Hematopoietic multipotent progenitor cell treated with erythropoietin and hydrocortisone succinate and interleukin-3 and kit ligand, for 17 days (in vitro differentiated cells): ENCODE measurements at regions not wholly inside any gene's neighbourhood (a gene's known extent, or its start where the extent isn't known, plus 50 kb on each side); places are given as distances from the start of the nearest gene placed in this dataset.
"Not testable (repeated sequence)": the region's sequence is repeated elsewhere in the genome, so short reads cannot be mapped to it uniquely, and the experiment has no call there.

Experiments
- DNase-seq: peaks from one replicate; pipeline ENCODE4 v3.0.0-alpha.2; 2015; ENCODE audit warnings: low spot score

GRCh38 chr1:29555043-29555620 is 318.8 kb downstream of the PTPRU start:
- DNase-seq, result no peak

- no peak for DNase-seq
Observed at GRCh38 chr1:29554208-29554778, 318.0 kb downstream of the PTPRU start.

GRCh38 chr1:29551123-29551936 is 315.0 kb downstream of the PTPRU start:
- no peak for DNase-seq

GRCh38 chr1:29550119-29550841 is 314.0 kb downstream of the PTPRU start:
- no peak for DNase-seq

GRCh38 chr1:29549728-29550118 is 313.4 kb downstream of the PTPRU start:
- not testable (repeated sequence) for DNase-seq

GRCh38 chr1:29549001-29549400 is 312.7 kb downstream of the PTPRU start:
- no peak for DNase-seq

GRCh38 chr1:29548091-29548490 is 311.8 kb downstream of the PTPRU start:
- DNase-seq, result no peak

- no peak for DNase-seq
Observed at GRCh38 chr1:29547300-29547699, 311.0 kb downstream of the PTPRU start.

GRCh38 chr1:29546496-29546895 is 310.2 kb downstream of the PTPRU start:
- no peak for DNase-seq

- no peak for DNase-seq
Observed at GRCh38 chr1:29544406-29544805, 308.1 kb downstream of the PTPRU start.

- DNase-seq, result no peak
Observed at GRCh38 chr1:29543586-29543985, 307.3 kb downstream of the PTPRU start.

- no peak for DNase-seq
Observed at GRCh38 chr1:29542548-29542947, 306.2 kb downstream of the PTPRU start.

GRCh38 chr1:29541631-29542030 is 305.3 kb downstream of the PTPRU start:
- no peak for DNase-seq

- no peak for DNase-seq
Observed at GRCh38 chr1:29540801-29541357, 304.6 kb downstream of the PTPRU start.

GRCh38 chr1:29539971-29540370 is 303.6 kb downstream of the PTPRU start:
- no peak for DNase-seq

GRCh38 chr1:29538586-29538985 is 302.3 kb downstream of the PTPRU start:
- DNase-seq, result no peak

- DNase-seq, result no peak
Observed at GRCh38 chr1:29532751-29533150, 296.4 kb downstream of the PTPRU start.

- DNase-seq, result no peak
Observed at GRCh38 chr1:29532285-29532684, 296.0 kb downstream of the PTPRU start.

- no peak for DNase-seq
Observed at GRCh38 chr1:29531596-29531995, 295.3 kb downstream of the PTPRU start.

GRCh38 chr1:29529677-29530278 is 293.5 kb downstream of the PTPRU start:
- DNase-seq, result no peak

GRCh38 chr1:29527314-29528004 is 291.1 kb downstream of the PTPRU start:
- DNase-seq, result no peak
